Tibial nerve (tissue), 4 donors: ENCODE measurements at regions not wholly inside any gene's neighbourhood (a gene's known extent, or its start where the extent isn't known, plus 50 kb on each side); places are given as distances from the start of the nearest gene placed in this dataset. TPM values are rescaled to one million over a fixed set of nuclear protein-coding genes. Genes with fewer than 3 reads are reported as not detected.
"Not testable (repeated sequence)": the region's sequence is repeated elsewhere in the genome, so short reads cannot be mapped to it uniquely, and the experiment has no call there.

Experiments
- DNase-seq, 2 donors: peaks; one replicate each; pipeline ENCODE4 v3.0.0-alpha.2; 2019; ENCODE audit warnings: low spot score in 2 of 2
- H3K27ac ChIP-seq, 4 donors: fragments of 200-600 bp; sonication (generic) in 3 of 4; one replicate each; pipeline ENCODE4 v1.5.1; 2017 to 2019; ENCODE audit warnings: mild to moderate bottlenecking in 1 of 4
- H3K27me3 ChIP-seq, 2 donors: fragments of 200-600 bp; sonication (generic) in 1 of 2; one replicate each; pipeline versions ENCODE4 v1.5.1 to v1.6.0; 2017 to 2019
- H3K36me3 ChIP-seq, 3 donors: fragments of 200-600 bp; sonication (generic); one replicate each; pipeline ENCODE4 v1.5.1; 2018 to 2019
- H3K4me1 ChIP-seq, 4 donors: fragments of 200-600 bp; sonication (generic) in 3 of 4; one replicate each; pipeline ENCODE4 v1.5.1; 2017 to 2019
- H3K4me3 ChIP-seq, 4 donors: fragments of 200-600 bp; sonication (generic) in 3 of 4; one replicate each; pipeline ENCODE4 v1.5.1; 2017 to 2019; ENCODE audit warnings: mild to moderate bottlenecking in 1 of 4, moderate library complexity in 1 of 4
- H3K9me3 ChIP-seq, 4 donors: fragments of 200-600 bp; sonication (generic) in 3 of 4; one replicate each; pipeline ENCODE4 v1.5.1; 2017 to 2019
- EP300 ChIP-seq, 2 donors: sonication (generic); formaldehyde crosslinking; IDR thresholded peaks; one replicate each; pipeline ENCODE4 v1.6.1; 2017; ENCODE audit warnings: antibody characterized with exemption in 2 of 2, mild to moderate bottlenecking in 1 of 2
- WGBS, 2 donors: methylation state at CpG; one replicate each; pipeline ENCODE4 v1.1.5; 2018; 5-methylcytosine and 5-hydroxymethylcytosine counted together
- small RNA-seq: library from RNA; depleted of rRNA; stranded (forward); fragments of <200 nt; gene quantifications from one replicate; pipeline ENCODE3, GENCODE V24; 2016
- TF ChIP-seq, protein P1 (sequence below), 5 experiments: fragments of 200-600 bp in 3 of 5; fragments of 450-650 bp in 2 of 5; sonication (generic) in 3 of 5; IDR thresholded peaks; one replicate each; pipeline ENCODE4 v1.5.1; 2016 to 2019; ENCODE audit warnings: antibody characterized with exemption in 5 of 5, mild to moderate bottlenecking in 3 of 5, moderate library complexity in 2 of 5

DNA sequence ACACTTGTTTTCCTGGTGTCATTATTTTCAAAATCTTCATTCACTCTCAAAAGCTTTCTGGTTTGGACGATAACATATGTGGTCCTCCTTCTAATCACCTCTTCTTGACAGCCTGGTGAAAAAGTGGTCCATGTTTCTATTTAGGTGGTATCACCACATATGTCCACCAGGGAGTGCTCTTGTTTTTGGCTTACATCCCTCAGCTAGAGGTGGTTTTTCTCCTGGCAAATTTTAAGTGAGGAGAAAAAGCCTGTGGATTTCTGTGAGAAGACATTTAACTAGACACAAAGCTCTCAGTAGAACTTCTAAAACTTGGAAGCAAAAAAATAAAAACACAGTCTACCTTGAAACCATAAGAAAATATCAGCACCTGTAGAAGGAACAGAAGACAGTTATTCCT is 58.0 kb upstream of the FRMPD4 start:
- H3K27me3 ChIP-seq, result no peaks in the 10 kb centered on the region
- DNase-seq, result peak in 1 of 2 donors; percentile 4
- H3K27ac ChIP-seq, result no peak overlapping the region
- H3K4me1 ChIP-seq, result no peaks in the 10 kb centered on the region
- no peaks in the 10 kb centered on the region for H3K36me3 ChIP-seq
- WGBS, 2 donors, result 16 to 38% methylated on average over 1 of the region's 1 CpG
- no peak overlapping the region for H3K4me3 ChIP-seq
- no peaks in the 10 kb centered on the region for H3K9me3 ChIP-seq
- TF ChIP-seq EP300 (IDR thresholded peaks at IDR 0.05), result no peak
- TF ChIP-seq, protein P1, sequence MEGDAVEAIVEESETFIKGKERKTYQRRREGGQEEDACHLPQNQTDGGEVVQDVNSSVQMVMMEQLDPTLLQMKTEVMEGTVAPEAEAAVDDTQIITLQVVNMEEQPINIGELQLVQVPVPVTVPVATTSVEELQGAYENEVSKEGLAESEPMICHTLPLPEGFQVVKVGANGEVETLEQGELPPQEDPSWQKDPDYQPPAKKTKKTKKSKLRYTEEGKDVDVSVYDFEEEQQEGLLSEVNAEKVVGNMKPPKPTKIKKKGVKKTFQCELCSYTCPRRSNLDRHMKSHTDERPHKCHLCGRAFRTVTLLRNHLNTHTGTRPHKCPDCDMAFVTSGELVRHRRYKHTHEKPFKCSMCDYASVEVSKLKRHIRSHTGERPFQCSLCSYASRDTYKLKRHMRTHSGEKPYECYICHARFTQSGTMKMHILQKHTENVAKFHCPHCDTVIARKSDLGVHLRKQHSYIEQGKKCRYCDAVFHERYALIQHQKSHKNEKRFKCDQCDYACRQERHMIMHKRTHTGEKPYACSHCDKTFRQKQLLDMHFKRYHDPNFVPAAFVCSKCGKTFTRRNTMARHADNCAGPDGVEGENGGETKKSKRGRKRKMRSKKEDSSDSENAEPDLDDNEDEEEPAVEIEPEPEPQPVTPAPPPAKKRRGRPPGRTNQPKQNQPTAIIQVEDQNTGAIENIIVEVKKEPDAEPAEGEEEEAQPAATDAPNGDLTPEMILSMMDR (IDR thresholded peaks at IDR 0.05), result peak in 2 of 5 experiments; percentile 24 to 33

DNA sequence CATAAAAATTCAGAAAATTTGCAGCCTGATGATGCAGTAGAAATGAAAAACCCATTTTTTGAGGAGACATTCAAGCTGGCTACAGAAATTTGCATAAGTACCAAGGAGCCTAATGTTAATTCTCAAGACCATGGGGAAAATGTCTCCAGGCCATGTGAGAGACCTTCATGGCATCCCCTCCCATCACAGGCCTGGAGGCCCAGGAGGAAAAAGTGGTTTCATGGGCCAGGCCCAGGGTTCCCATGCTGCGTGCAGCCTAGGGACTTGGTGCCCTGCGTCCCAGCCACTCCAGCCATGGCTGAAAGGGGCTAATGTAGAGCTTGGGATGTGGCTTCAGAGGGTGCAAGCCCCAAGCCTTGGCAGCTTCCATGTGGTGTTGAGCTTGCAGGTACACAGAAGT is 55.3 kb upstream of the FRMPD4 start:
- not testable (repeated sequence) for H3K27me3 ChIP-seq, DNase-seq, H3K4me3 ChIP-seq, H3K9me3 ChIP-seq, H3K27ac ChIP-seq, H3K36me3 ChIP-seq, H3K4me1 ChIP-seq
- 56% methylated on average over 2 of the region's 2 CpGs; no CpG with 5 or more reads in 1 of the 2 donors for WGBS, 2 donors

Small RNAs in the stretch of these regions (small RNA-seq; reads per million reads assigned to genes)
- not detected for gene RF00019
